ENCODE measurements at regions not wholly inside any gene's neighbourhood (a gene's known extent, or its start where the extent isn't known, plus 50 kb on each side); places are given as distances from the start of the nearest gene placed in this dataset.

- TF ChIP-seq, protein P1, sequence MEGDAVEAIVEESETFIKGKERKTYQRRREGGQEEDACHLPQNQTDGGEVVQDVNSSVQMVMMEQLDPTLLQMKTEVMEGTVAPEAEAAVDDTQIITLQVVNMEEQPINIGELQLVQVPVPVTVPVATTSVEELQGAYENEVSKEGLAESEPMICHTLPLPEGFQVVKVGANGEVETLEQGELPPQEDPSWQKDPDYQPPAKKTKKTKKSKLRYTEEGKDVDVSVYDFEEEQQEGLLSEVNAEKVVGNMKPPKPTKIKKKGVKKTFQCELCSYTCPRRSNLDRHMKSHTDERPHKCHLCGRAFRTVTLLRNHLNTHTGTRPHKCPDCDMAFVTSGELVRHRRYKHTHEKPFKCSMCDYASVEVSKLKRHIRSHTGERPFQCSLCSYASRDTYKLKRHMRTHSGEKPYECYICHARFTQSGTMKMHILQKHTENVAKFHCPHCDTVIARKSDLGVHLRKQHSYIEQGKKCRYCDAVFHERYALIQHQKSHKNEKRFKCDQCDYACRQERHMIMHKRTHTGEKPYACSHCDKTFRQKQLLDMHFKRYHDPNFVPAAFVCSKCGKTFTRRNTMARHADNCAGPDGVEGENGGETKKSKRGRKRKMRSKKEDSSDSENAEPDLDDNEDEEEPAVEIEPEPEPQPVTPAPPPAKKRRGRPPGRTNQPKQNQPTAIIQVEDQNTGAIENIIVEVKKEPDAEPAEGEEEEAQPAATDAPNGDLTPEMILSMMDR (IDR thresholded peaks at IDR 0.05), result no peak
- no peak for TF ChIP-seq EZH2 (IDR thresholded peaks at IDR 0.05; ENCODE audit: borderline replicate concordance, insufficient read depth, low read depth, low read length, poor library complexity, severe bottlenecking)
Observed at GRCh38 chr4:125464146-125464545, 149.4 kb downstream of the FAT4 start.

Data from B cell (primary cell).